ENCODE measurements at regions not wholly inside any gene's neighbourhood (a gene's known extent, or its start where the extent isn't known, plus 50 kb on each side); places are given as distances from the start of the nearest gene placed in this dataset.

DNA sequence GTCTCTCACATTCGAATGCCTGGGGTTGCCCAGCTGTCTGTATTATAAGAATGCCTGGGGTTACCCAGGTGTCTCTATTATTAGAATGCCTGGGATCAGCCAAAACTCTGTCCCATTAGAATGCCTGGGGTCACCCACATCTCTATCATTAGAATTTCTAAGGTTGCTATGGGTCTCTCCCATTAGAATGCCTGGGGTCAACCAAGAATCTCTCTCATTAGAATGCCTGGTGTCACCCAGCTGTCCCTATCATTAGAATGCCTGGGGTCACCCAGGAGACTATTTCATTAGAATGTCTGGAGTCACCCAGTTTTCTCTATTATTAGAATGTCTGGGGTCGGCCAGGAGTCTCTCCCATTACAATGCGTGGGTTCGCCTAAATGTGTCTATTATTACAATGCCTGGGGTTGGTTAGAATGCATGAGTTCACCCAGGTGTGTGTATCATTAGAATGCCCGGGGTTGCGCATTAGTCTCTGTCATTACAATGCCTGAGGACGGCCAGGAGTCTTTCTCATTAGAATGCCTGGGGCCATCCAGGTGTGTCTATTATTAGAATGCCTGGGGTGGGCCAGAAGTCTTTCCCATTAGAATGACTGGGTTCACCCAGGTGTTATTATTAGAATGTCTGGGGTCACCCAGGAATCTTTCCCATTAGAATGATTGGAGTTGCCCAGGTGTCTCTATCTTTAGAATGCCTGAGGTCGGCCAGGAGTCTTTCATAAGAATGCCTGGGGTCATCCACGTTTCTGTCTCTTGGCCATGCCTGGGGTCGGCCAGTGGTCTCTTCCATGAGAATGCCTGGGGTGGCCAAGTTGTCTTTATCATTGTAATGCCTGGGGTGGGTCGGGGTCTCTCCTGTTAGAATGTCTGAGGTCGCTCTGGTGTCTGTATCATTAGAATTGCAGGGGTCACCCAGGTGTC lies 59.6 kb downstream of the RNF187 start:
- TF ChIP-seq POLR2A (IDR thresholded peaks at IDR 0.05) = no peak
- TF ChIP-seq, protein P1, sequence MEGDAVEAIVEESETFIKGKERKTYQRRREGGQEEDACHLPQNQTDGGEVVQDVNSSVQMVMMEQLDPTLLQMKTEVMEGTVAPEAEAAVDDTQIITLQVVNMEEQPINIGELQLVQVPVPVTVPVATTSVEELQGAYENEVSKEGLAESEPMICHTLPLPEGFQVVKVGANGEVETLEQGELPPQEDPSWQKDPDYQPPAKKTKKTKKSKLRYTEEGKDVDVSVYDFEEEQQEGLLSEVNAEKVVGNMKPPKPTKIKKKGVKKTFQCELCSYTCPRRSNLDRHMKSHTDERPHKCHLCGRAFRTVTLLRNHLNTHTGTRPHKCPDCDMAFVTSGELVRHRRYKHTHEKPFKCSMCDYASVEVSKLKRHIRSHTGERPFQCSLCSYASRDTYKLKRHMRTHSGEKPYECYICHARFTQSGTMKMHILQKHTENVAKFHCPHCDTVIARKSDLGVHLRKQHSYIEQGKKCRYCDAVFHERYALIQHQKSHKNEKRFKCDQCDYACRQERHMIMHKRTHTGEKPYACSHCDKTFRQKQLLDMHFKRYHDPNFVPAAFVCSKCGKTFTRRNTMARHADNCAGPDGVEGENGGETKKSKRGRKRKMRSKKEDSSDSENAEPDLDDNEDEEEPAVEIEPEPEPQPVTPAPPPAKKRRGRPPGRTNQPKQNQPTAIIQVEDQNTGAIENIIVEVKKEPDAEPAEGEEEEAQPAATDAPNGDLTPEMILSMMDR (IDR thresholded peaks at IDR 0.05) = no peak
- Histone ChIP-seq H3K4me1 (no peaks in the 10 kb centered on the region), H3K27me3 (no peaks in the 10 kb centered on the region), H3K9me3 (no peaks in the 10 kb centered on the region), H3K4me3 (no peak overlapping the region), H3K27ac (no peak overlapping the region), H3K36me3 (ENCODE audit: low read depth, missing control alignments) (no peaks in the 10 kb centered on the region)
- no peak for DNase-seq
- intact Hi-C loops (cut with DNase I; ENCODE audit: low total_unique reads) = no loop called here
- 76 to 82% methylated on average over 9 to 12 of the region's 12 CpGs for WGBS, 2 donors

DNA sequence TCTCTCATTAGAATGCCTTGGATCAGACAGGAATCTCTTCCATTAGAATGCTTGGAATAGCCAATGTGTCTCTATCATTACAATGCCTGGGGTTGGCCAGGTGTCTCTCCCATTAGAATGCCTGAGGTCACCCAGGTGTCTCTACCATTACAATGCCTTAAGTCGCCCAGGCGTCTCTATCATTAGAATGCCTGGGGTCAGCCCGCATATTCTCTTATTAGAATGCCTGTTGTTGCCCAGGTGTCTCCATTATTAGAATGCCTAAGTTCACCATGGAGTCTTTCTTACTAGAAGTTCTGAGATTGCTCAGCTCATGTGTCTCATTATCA lies 60.2 kb downstream of the RNF187 start:
- Histone ChIP-seq H3K27ac (no peak overlapping the region), H3K4me3 (no peak overlapping the region), H3K36me3 (ENCODE audit: low read depth, missing control alignments) (no peaks in the 10 kb centered on the region), H3K9me3 (no peaks in the 10 kb centered on the region), H3K27me3 (no peaks in the 10 kb centered on the region), H3K4me1 (no peaks in the 10 kb centered on the region)
- intact Hi-C loops (cut with DNase I; ENCODE audit: low total_unique reads) = no loop called here
- no peak for DNase-seq
- TF ChIP-seq, protein P1 (IDR thresholded peaks at IDR 0.05) = no peak
- no peak for TF ChIP-seq POLR2A (IDR thresholded peaks at IDR 0.05)
- 79 to 90% methylated on average over 3 of the region's 3 CpGs for WGBS, 2 donors

DNA sequence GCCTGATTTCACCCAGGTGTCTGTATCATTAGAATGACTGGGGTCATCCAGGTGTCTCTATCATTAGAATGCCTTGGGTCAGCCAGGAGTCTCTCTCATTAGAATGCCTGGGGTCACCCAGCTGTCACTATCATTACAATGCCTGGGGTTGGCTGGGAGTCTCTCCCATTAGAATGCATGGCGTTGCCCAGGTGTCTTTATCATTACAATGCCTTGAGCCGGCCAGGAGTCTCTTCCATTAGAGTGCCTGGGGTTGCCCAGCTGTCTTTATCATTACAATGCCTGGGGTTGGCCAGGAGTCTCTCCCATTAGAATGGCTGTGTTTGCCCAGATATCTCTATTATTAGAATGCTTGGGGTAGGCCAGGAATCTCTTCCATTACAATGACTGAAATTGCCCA lies 61.6 kb downstream of the RNF187 start:
- intact Hi-C loops (cut with DNase I; ENCODE audit: low total_unique reads) = no loop called here
- WGBS, 2 donors = 31 to 45% methylated on average over 2 of the region's 2 CpGs
- DNase-seq = no peak

DNA sequence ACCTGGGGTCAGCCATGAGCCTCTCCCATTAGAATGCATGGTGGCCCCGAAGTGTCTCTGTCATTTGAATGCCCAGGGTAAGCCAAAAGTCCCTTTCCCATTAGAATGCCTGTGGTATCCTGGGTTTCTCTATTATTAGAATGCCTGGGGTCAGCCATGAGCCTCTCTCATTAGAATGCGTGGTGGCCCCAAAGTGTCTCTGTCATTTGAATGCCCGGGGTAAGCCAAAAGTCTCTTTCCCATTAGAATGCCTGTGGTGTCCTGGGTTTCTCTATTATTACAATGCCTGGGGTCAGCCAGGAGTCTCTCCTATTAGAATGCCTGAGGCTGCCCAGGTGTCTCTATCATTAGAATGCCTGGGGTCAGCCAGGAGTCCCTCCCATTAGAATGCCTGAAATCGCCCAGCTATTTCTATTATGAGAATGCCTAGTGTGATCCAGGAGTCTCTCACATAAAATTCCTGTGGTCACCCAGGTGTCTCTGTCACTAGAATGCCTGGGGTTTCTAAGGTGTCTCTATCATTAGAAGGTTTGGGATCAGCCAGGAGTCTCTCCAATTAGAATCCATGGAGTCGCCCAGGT lies 65.5 kb downstream of the RNF187 start:
- WGBS, 2 donors = 55 to 81% methylated on average over 5 of the region's 5 CpGs
- Histone ChIP-seq H3K9me3 (no peaks in the 10 kb centered on the region), H3K36me3 (ENCODE audit: low read depth, missing control alignments) (no peaks in the 10 kb centered on the region), H3K4me3 (no peak overlapping the region), H3K27me3 (no peaks in the 10 kb centered on the region), H3K4me1 (no peaks in the 10 kb centered on the region), H3K27ac (no peak overlapping the region)
- intact Hi-C loops (cut with DNase I; ENCODE audit: low total_unique reads) = no loop called here
- DNase-seq = no peak
- TF ChIP-seq, protein P1 (IDR thresholded peaks at IDR 0.05) = no peak
- TF ChIP-seq POLR2A (IDR thresholded peaks at IDR 0.05) = no peak

More for the DNA sequence above, 61.6 kb downstream of the RNF187 start:
- Histone ChIP-seq H3K4me3 (no peak overlapping the region), H3K9me3 (no peaks in the 10 kb centered on the region), H3K4me1 (no peaks in the 10 kb centered on the region), H3K27ac (no peak overlapping the region), H3K36me3 (ENCODE audit: low read depth, missing control alignments) (no peaks in the 10 kb centered on the region), H3K27me3 (no peaks in the 10 kb centered on the region)
- TF ChIP-seq, protein P1 (IDR thresholded peaks at IDR 0.05) = no peak
- TF ChIP-seq POLR2A (IDR thresholded peaks at IDR 0.05) = no peak
